ENCODE measurements at regions not wholly inside any gene's neighbourhood (a gene's known extent, or its start where the extent isn't known, plus 50 kb on each side); places are given as distances from the start of the nearest gene placed in this dataset.

GRCh38 chr4:151538963-151539362 lies 130.0 kb downstream of the FHIP1A start:
- Histone ChIP-seq H3K79me1 (ENCODE audit: low read depth, low read length) (no peaks in the 10 kb centered on the region), H3K4me3 (ENCODE audit: low read length in 2 of 2) (no peak overlapping the region), H4K91ac (ENCODE audit: low read depth, low read length, poor library complexity) (no peak overlapping the region), H3K4me1 (ENCODE audit: control insufficient read depth in 2 of 2, insufficient read depth in 1 of 2, low read depth in 1 of 2, low read length in 2 of 2) (peaks cover 0 to 8% of the 10 kb centered on the region in 2 donors), H3K23ac (ENCODE audit: low read depth, low read length, poor library complexity) (no peak overlapping the region), H3K9me3 (replicated peaks in 1 of 2; ENCODE audit: control insufficient read depth in 2 of 2, insufficient read depth in 1 of 2, low read depth in 1 of 2, low read length in 2 of 2) (no peaks in the 10 kb centered on the region), H2AFZ (ENCODE audit: low read length) (no peak overlapping the region), H4K8ac (ENCODE audit: low read depth, low read length) (no peak overlapping the region), H3K18ac (ENCODE audit: low read length) (no peak overlapping the region), H2BK15ac (ENCODE audit: low read length) (no peak overlapping the region), H2BK120ac (ENCODE audit: low read depth, low read length) (no peak overlapping the region), H2AK5ac (ENCODE audit: low read depth, low read length) (no peak overlapping the region), H2BK12ac (ENCODE audit: low read length) (no peak overlapping the region), H2BK5ac (ENCODE audit: low read length) (no peak overlapping the region), H3K36me3 (replicated peaks in 1 of 2; ENCODE audit: control insufficient read depth in 2 of 2, insufficient read depth in 2 of 2, low read length in 2 of 2) (no peaks in the 10 kb centered on the region), H3K14ac (ENCODE audit: low read length) (no peak overlapping the region), H3K27ac (replicated peaks; ENCODE audit: low read length) (no peak overlapping the region), H3K4me2 (ENCODE audit: insufficient read depth, low read length, poor library complexity, severe bottlenecking) (no peak overlapping the region), H3K4ac (ENCODE audit: low read length) (no peak overlapping the region), H3K9ac (ENCODE audit: low read depth, low read length, poor library complexity) (no peak overlapping the region), H3K27me3 (ENCODE audit: control insufficient read depth in 3 of 3, insufficient read depth in 3 of 3, low read depth in 1 of 3, low read length in 3 of 3) (no peaks in the 10 kb centered on the region)
- no CpG with 5 or more reads among the region's 4 CpGs for WGBS, 2 donors (ENCODE audit: extremely low coverage in 2 of 2, insufficient read length in 2 of 2, insufficient replicate concordance in 1 of 2)
- no peak for DNase-seq (ENCODE audit: low spot score)

GRCh38 chr4:151540728-151541388 lies 131.9 kb downstream of the FHIP1A start:
- Histone ChIP-seq H3K4me1 (ENCODE audit: control insufficient read depth in 2 of 2, insufficient read depth in 1 of 2, low read depth in 1 of 2, low read length in 2 of 2) (peaks cover 0 to 8% of the 10 kb centered on the region in 2 donors), H2BK12ac (ENCODE audit: low read length) (no peak overlapping the region), H3K36me3 (replicated peaks in 1 of 2; ENCODE audit: control insufficient read depth in 2 of 2, insufficient read depth in 2 of 2, low read length in 2 of 2) (no peaks in the 10 kb centered on the region), H3K4ac (ENCODE audit: low read length) (no peak overlapping the region), H3K14ac (ENCODE audit: low read length) (no peak overlapping the region), H2BK15ac (ENCODE audit: low read length) (no peak overlapping the region), H2BK5ac (ENCODE audit: low read length) (no peak overlapping the region), H3K4me3 (ENCODE audit: low read length in 2 of 2) (no peak overlapping the region), H4K8ac (ENCODE audit: low read depth, low read length) (no peak overlapping the region), H4K91ac (ENCODE audit: low read depth, low read length, poor library complexity) (no peak overlapping the region), H3K18ac (ENCODE audit: low read length) (no peak overlapping the region), H3K4me2 (ENCODE audit: insufficient read depth, low read length, poor library complexity, severe bottlenecking) (no peak overlapping the region), H3K23ac (ENCODE audit: low read depth, low read length, poor library complexity) (no peak overlapping the region), H3K9me3 (replicated peaks in 1 of 2; ENCODE audit: control insufficient read depth in 2 of 2, insufficient read depth in 1 of 2, low read depth in 1 of 2, low read length in 2 of 2) (no peaks in the 10 kb centered on the region), H3K27ac (replicated peaks; ENCODE audit: low read length) (no peak overlapping the region), H2AFZ (ENCODE audit: low read length) (no peak overlapping the region), H3K27me3 (ENCODE audit: control insufficient read depth in 3 of 3, insufficient read depth in 3 of 3, low read depth in 1 of 3, low read length in 3 of 3) (no peaks in the 10 kb centered on the region), H2AK5ac (ENCODE audit: low read depth, low read length) (no peak overlapping the region), H3K9ac (ENCODE audit: low read depth, low read length, poor library complexity) (no peak overlapping the region), H3K79me1 (ENCODE audit: low read depth, low read length) (no peaks in the 10 kb centered on the region), H2BK120ac (ENCODE audit: low read depth, low read length) (no peak overlapping the region)
- no CpG with 5 or more reads among the region's 3 CpGs for WGBS, 2 donors (ENCODE audit: extremely low coverage in 2 of 2, insufficient read length in 2 of 2, insufficient replicate concordance in 1 of 2)
- DNase-seq (ENCODE audit: low spot score), result no peak

- no peaks in the 10 kb centered on the region for H3K9me3 ChIP-seq (replicated peaks in 1 of 2; ENCODE audit: control insufficient read depth in 2 of 2, insufficient read depth in 1 of 2, low read depth in 1 of 2, low read length in 2 of 2)
- no peaks in the 10 kb centered on the region for H3K79me1 ChIP-seq (ENCODE audit: low read depth, low read length)
- H3K14ac ChIP-seq (ENCODE audit: low read length), result no peak overlapping the region
- no peak overlapping the region for H3K4me2 ChIP-seq (ENCODE audit: insufficient read depth, low read length, poor library complexity, severe bottlenecking)
- no peak overlapping the region for H2BK15ac ChIP-seq (ENCODE audit: low read length)
- H2BK120ac ChIP-seq (ENCODE audit: low read depth, low read length), result no peak overlapping the region
- no peaks in the 10 kb centered on the region for H3K27me3 ChIP-seq (ENCODE audit: control insufficient read depth in 3 of 3, insufficient read depth in 3 of 3, low read depth in 1 of 3, low read length in 3 of 3)
- H4K8ac ChIP-seq (ENCODE audit: low read depth, low read length), result no peak overlapping the region
- H3K4me1 ChIP-seq (ENCODE audit: control insufficient read depth in 2 of 2, insufficient read depth in 1 of 2, low read depth in 1 of 2, low read length in 2 of 2), result peaks cover 0 to 8% of the 10 kb centered on the region in 2 donors
- H3K9ac ChIP-seq (ENCODE audit: low read depth, low read length, poor library complexity), result no peak overlapping the region
- no peak overlapping the region for H3K18ac ChIP-seq (ENCODE audit: low read length)
- H3K36me3 ChIP-seq (replicated peaks in 1 of 2; ENCODE audit: control insufficient read depth in 2 of 2, insufficient read depth in 2 of 2, low read length in 2 of 2), result no peaks in the 10 kb centered on the region
- no peak overlapping the region for H4K91ac ChIP-seq (ENCODE audit: low read depth, low read length, poor library complexity)
- peak; percentile 5 for DNase-seq (ENCODE audit: low spot score)
- no peak overlapping the region for H3K23ac ChIP-seq (ENCODE audit: low read depth, low read length, poor library complexity)
- no peak overlapping the region for H3K4me3 ChIP-seq (ENCODE audit: low read length in 2 of 2)
- H3K27ac ChIP-seq (replicated peaks; ENCODE audit: low read length), result no peak overlapping the region
- no peak overlapping the region for H2AFZ ChIP-seq (ENCODE audit: low read length)
- no peak overlapping the region for H2AK5ac ChIP-seq (ENCODE audit: low read depth, low read length)
- WGBS, 2 donors (ENCODE audit: extremely low coverage in 2 of 2, insufficient read length in 2 of 2, insufficient replicate concordance in 1 of 2), result no CpG with 5 or more reads among the region's 6 CpGs
- H2BK5ac ChIP-seq (ENCODE audit: low read length), result no peak overlapping the region
- H2BK12ac ChIP-seq (ENCODE audit: low read length), result no peak overlapping the region
- H3K4ac ChIP-seq (ENCODE audit: low read length), result no peak overlapping the region
These were observed 132.6 kb downstream of the FHIP1A start for GRCh38 chr4:151541389-151542071.

- H3K4me3 ChIP-seq (ENCODE audit: low read length in 2 of 2), result no peak overlapping the region
- no peaks in the 10 kb centered on the region for H3K27me3 ChIP-seq (ENCODE audit: control insufficient read depth in 3 of 3, insufficient read depth in 3 of 3, low read depth in 1 of 3, low read length in 3 of 3)
- no peak overlapping the region for H2AK5ac ChIP-seq (ENCODE audit: low read depth, low read length)
- H2BK15ac ChIP-seq (ENCODE audit: low read length), result no peak overlapping the region
- no peak overlapping the region for H2AFZ ChIP-seq (ENCODE audit: low read length)
- H2BK12ac ChIP-seq (ENCODE audit: low read length), result no peak overlapping the region
- no peak overlapping the region for H2BK120ac ChIP-seq (ENCODE audit: low read depth, low read length)
- H4K91ac ChIP-seq (ENCODE audit: low read depth, low read length, poor library complexity), result no peak overlapping the region
- H3K36me3 ChIP-seq (replicated peaks in 1 of 2; ENCODE audit: control insufficient read depth in 2 of 2, insufficient read depth in 2 of 2, low read length in 2 of 2), result no peaks in the 10 kb centered on the region
- no peak overlapping the region for H3K9ac ChIP-seq (ENCODE audit: low read depth, low read length, poor library complexity)
- H3K79me1 ChIP-seq (ENCODE audit: low read depth, low read length), result no peaks in the 10 kb centered on the region
- H3K18ac ChIP-seq (ENCODE audit: low read length), result no peak overlapping the region
- no peak overlapping the region for H3K14ac ChIP-seq (ENCODE audit: low read length)
- no peak overlapping the region for H2BK5ac ChIP-seq (ENCODE audit: low read length)
- DNase-seq (ENCODE audit: low spot score), result no peak
- peaks cover 3 to 4% of the 10 kb centered on the region in 2 donors for H3K9me3 ChIP-seq (replicated peaks in 1 of 2; ENCODE audit: control insufficient read depth in 2 of 2, insufficient read depth in 1 of 2, low read depth in 1 of 2, low read length in 2 of 2)
- H3K4ac ChIP-seq (ENCODE audit: low read length), result no peak overlapping the region
- no peak overlapping the region for H4K8ac ChIP-seq (ENCODE audit: low read depth, low read length)
- no peaks in the 10 kb centered on the region for H3K4me1 ChIP-seq (ENCODE audit: control insufficient read depth in 2 of 2, insufficient read depth in 1 of 2, low read depth in 1 of 2, low read length in 2 of 2)
- WGBS, 2 donors (ENCODE audit: extremely low coverage in 2 of 2, insufficient read length in 2 of 2, insufficient replicate concordance in 1 of 2), result no CpG with 5 or more reads among the region's 8 CpGs
- no peak overlapping the region for H3K23ac ChIP-seq (ENCODE audit: low read depth, low read length, poor library complexity)
- no peak overlapping the region for H3K4me2 ChIP-seq (ENCODE audit: insufficient read depth, low read length, poor library complexity, severe bottlenecking)
- H3K27ac ChIP-seq (replicated peaks; ENCODE audit: low read length), result no peak overlapping the region
These were observed 139.7 kb downstream of the FHIP1A start for GRCh38 chr4:151548708-151549107.
